ENCODE measurements at regions not wholly inside any gene's neighbourhood (a gene's known extent, or its start where the extent isn't known, plus 50 kb on each side); places are given as distances from the start of the nearest gene placed in this dataset.
"Not testable (repeated sequence)": the region's sequence is repeated elsewhere in the genome, so short reads cannot be mapped to it uniquely, and the experiment has no call there.

DNA sequence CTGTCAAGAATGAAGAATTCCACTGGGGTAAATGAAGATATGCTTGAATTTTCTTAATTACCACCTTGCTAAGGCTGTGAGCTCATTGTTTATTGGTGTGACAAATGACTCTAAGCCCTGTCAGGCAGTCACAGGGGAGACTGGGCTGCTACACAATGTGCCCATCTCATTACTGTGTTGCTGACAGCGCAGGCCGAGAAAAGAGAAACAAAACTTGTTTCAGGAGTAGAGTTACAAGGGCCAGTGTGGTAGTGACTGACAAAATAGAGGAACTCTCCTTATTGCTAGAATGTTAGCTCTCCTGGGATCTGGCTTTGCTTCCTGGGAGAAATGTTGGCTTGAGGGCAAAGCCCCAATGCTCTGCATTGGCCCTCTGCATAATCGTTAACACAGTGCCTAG, 130.4 kb upstream of the CRBN start:
- no peak for DNase-seq

DNA sequence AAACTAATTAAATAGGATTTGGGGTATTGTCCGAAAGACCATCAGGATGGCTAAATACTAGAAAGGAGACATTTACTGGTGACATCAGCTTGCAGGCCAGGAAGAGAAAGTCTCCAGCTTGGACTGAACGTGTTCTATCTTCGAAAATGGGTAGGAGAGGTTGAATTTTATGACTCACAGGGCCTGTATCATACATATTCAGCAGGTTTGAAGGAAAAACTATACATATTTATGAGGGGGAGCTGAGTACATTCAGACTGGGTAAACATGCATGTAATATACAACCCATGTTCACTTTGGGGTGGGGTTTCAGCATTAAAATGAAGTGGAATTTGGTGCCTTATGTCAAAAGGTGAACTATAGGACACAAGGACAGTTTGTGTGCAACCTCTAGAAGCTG, 129.3 kb upstream of the CRBN start:
- DNase-seq: no peak

DNA sequence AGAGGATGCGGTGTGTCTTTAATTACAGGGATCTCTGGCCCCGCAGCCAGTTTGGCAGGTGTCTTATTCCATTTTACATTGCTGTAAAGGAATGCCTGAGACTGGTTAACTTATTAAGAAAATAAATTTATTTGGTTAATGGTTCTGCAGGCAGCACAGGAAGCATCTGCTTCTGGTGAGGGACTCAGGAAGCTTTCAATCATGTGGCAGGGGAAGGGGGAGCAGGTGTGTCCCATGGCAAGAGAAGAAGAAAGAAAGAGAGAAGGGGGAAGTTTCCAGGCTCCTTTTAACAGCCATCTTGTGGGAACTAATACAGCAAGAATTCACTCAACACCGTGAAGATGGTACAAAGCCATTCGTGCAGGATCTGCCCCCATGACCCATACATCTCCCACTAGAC, 128.0 kb upstream of the CRBN start:
- DNase-seq: no peak

DNA sequence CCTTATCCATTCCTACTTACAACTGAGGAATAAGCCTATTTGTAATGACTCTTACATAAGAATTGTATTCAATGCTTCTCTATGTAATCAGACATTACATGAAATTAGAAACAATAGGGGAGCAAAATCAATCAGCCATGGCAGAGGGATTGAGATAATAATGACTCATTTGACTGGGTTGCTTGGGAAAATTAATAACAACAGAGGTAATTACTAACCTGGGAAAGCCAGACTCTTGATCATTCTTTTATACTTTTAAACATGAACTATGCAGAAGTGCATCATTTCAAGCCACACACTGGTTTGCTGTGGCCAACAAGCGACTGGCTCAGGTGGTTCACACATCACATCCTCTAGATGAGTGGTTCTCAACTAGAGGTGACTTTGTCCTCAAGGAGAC, 126.3 kb upstream of the CRBN start:
- DNase-seq: no peak

DNA sequence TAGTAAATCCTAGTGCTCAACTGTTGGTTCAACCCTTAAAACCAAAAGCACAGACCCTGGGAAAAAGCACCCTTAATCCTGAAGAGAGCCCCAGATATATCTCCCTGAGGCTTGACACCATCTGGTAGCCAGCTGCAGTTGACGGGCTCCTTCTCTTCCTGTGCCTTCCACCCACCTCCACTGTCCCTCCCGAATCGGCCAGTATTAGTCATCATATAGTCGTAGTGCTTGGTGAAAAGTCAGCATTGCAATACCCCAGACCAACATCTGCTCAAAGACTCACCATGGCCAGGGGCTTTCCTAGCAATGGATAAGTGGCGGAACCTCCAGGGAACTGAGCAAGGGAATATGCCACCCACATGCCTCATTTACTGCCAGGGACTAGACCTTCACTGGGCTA, 125.6 kb upstream of the CRBN start:
- DNase-seq: no peak

DNA sequence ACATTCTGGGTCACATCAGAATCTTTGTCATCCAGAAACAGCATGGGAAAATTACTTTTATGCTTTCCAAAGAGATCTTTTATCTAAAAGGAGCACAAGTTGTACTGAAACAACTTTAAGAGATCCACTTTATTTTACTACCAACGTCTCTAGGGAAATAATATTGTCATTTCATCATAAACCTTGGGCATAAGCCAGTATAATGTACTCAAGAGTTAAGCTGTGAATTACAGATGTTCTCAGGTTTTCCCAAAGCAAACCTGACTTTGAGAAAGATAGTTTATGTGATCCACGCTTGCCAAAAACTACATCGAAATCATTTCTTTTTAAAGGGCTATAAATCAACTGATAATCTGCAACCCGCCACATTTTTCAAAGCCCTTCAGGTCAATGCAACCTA, 124.1 kb upstream of the CRBN start:
- DNase-seq: no peak

DNA sequence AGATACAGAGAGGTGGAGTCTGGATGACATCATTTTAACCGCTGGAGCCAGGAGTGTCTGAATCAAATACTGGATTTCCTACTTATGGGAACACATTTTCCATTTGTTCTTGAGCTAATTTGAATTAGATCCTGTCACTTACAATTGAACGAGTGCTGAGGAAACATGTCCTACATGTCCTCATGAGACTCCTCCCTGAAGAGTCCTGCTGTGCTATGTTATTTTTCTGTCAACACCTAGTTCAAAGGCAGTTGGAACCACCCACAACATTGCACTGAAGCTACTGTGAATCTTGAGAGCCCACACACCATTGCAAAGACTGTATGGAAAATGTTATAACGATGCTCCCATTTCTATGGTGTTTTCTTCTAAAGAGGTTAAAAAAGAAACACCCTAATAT, 123.5 kb upstream of the CRBN start:
- DNase-seq: no peak

DNA sequence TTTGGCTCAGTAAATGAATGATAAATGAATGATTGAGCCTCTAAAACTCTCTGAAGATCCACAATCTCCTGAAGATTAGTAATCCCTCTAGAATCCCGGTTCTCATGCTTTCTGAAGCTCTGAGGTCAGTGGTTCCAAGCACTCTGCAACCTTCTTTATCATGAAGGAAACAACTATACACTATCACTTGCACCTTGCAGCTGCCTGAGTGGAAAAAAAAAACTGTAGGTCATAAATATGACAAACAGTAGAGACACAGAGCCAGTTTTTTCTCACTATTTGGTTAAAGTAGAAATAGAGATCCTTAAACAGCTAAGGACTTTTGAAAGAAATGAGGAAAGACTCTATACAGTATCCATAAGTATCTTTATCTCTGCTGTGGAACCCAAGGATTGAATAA, 122.0 kb upstream of the CRBN start:
- no peak for DNase-seq

DNA sequence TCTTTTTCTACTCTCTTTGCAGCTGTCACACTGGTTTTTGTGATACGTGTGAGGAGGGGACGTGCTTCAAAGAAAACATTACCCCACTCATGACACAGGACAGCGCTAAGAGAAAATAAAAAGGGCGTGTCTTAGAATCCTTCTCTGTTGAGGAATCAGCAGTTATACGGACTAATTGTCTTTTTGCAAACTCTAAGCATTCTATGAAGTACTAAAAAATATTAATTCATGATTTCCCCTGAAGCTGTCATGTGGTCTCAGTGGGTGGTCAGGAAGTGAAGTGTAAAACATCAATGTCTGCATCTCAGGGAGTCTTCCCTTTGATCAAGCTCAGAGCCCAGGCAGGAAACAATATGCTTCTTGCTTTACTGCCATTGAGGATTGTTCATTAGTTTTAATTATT, 117.5 kb upstream of the CRBN start:
- DNase-seq: no peak

DNA sequence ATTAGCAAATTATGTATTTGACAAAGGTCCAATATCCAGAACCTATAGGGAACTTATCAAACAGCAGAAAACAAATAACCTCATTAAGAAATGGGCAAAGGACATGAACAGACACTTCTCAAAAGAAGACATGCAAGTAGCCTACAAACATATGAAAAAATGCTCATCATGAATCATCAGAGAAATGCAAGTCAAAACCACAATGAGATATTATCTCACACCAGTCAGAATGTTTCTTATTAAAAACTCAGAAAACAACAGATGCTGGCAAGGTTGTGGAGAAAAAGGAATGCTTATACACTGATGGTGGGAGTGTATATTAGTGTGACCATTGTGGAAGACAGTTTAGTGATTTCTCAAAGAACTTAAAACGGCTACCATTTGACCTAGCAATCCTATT, 116.1 kb upstream of the CRBN start:
- DNase-seq: no peak

DNA sequence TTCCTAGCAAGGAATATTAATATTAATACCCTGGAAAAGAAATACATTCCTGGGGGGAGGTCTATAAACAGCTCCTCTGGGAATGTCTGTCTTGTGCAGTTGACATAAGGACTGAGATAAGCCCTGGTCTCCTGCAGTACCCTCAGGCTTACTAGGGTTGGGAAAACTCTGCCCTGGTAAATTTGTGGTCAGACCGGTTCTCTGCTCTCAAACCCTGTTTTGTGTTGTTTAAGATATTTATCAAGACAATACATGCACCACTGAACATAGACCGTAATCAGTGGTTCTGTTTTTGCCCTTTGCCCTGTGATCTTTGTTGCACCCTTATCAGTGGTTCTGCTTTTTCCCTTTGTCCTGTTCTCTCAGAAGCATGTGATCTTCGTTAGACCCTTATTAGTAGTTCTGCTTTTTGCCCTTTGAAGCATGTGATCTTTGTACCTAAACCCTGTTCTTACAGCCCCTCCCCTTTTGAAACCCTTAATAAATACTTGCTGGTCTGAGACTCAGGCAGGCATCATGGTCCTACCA, 112.3 kb upstream of the CRBN start:
- not testable (repeated sequence) for DNase-seq

DNA sequence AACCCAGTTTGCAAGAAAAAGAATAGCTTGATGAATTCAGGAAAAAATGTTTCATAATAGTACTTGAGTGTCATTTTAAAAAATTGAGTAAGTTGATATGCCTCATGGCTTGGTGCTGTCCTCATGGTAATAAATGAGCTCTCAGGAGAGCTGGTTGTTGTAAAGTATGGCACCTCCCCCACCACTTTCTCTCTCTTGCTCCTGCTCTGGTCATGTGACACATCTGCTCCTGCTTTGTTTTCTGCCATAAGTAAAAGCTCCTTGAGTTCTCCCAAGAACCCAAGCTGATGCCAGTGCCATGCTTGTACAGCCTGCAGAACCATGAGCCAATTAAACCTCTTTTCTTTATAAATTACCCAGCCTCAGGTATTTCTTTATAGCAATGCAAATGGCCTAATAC, 108.8 kb upstream of the CRBN start:
- no peak for DNase-seq

DNA sequence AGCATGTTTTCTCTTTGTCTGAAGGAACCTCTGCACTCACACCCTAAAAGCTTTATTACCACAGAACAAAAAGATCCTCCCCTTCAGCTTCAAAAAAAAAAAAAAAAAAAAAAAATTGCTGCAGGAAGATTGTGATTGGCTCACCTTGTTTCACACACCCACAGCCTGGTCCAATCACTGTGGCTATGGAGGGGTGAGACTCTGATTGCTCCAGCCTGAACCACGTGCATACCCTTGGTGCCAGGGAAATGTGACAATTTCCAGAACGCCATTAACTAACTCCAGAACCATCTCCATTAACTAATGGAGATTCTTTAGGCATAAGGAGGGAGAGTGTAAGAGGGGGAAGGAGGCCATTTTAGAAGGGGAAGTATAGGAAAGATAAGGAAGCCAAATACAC, 106.5 kb upstream of the CRBN start:
- DNase-seq: no peak

DNA sequence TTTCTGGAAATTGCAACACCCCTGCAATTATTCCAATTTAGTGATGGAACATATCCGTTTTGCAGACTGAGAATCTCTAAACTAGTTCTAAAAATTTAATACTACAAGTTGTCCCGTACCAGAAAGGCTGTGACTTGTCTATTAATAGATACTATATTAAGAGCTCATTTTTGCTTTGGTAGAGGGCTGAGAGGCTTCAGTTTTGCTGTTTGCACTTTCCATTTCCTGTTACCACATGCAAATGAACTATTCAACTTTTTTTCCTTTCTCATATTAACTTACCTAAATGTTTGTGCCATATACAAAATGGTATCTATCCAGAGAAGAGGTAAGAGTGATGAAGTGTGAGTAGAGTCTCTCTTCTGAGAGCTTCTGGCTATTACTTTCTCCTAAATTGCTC, 101.5 kb upstream of the CRBN start:
- no peak for DNase-seq

DNA sequence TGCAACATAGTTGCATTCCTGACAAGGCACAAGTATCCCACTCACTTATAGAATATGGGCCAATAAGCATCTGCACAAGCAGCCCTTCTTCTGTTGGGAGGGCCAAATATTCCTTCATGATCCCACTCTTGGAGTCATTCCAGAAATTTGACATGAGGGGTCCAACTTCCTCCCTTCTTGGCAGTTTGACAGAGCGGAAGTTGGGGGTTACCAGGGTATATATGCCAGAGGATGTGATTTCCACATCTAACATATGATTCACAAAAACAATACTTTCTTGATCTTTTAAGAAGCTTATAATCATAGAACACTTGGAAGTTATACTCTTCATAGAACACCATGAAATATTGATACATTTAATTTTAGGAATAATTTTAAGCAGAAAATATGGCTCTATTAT, 100.9 kb upstream of the CRBN start:
- no peak for DNase-seq

DNA sequence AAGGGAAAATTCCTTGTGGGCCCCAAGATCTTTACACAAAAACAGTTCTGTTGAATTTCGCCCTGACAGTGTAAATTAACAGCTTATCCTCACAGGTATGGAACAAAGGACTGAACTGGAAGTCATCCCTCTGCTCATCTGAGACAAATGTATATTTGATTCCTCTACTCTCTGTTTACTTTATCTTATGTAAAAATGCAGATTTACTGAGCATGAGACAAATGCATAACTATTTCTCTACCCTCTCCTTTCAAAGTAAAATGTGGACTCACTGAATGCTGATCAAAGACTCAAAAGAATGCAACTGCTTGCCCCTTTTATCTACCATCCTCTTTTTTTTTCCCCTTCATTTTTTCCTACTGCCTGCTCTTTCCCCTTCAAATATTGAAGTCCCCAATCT, 98.6 kb upstream of the CRBN start:
- no peak for DNase-seq

DNA sequence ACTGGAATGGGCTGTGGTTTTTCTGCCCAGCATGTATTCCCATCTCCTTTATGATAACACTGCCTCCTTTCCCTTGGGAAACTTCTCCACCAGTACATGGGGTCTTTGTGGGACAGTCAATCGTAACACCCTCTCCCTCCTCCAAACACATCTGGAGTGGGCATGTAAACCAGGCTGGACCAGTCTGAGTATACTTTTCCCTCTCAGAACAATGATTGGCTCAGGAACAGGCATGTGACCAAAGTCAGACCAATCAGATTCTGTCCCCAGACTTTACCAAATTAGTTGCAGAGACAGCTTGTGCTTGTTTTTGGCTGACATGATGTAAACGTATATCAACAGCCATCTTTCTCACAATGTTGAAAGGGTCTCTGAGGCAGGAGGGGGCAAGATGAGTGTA, 97.1 kb upstream of the CRBN start:
- DNase-seq: no peak

DNA sequence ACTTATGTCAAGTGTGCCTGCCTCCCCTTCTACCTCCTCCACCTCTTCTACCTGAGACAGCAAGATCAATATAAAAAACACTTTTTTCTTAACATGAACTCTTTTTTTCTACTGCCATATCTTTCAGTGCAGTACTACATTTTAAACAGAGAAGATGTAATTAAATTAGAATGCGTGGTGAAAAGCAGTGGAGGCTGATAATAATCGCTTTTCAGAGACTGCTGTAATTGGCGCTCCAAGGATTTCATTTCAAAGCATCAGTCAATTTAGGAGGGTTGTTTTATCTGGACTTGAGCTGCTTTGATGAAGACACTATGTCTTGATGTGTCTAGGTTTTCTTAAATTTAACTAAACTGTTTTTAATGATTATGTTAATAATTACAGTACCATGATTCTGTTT, 85.3 kb upstream of the CRBN start:
- no peak for DNase-seq

DNA sequence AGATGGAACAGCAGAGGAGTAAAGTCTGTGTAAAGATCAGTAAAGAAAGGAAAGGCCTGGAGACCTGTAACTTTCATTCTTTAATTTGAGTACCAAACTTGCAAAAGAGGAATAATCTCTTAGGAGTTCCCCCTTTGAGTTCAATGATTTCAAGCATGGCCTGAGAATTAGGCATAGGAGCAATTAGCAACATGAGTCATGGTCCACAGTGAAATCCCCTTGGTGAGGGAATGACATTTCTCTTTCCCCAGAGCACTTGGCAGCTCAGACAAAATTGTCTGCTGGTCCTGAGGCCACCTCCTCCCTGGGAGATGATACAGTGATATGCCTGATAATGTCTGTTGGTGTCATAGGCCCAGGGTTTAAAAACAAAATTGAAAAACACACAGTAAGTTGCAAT, 81.4 kb upstream of the CRBN start:
- DNase-seq: no peak

DNA sequence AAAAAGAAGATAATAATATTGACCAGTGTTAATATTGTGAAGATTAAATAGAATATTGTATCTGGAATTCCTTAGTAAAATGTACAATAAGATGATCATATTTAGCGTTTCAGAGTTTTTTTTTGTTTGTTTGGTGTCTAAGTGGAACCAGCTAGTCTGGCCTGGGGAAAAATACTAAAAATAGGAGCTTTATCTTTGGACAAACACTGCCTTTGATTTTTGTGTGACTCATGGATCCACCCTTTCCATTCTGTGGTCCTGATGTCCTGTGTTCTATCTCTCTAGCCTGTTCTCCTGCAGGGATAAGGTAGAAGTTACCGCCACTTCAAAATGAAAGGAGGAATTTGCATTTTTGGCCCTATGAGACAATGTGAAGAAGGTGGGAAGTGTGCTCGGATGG, 79.7 kb upstream of the CRBN start:
- DNase-seq: no peak

DNA sequence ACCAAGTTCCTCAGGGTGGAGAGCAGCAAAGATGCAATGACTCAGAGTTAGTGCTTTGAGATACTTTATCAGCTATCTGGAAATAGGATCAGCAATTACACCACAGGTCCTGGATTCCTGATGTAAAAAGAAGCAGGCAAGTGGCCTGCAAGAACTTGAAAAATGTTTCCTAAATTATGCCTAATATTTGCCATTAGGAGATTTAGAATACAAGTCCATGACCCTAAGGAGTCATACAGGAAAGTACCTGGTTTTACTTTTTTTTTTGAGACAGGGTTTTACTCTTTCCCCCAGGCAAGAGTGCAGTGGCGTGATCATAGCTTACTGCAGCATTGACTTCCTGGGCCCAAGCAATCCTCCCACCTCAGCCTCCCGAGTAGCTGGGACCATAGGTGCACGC, 78.8 kb upstream of the CRBN start:
- no peak for DNase-seq

DNA sequence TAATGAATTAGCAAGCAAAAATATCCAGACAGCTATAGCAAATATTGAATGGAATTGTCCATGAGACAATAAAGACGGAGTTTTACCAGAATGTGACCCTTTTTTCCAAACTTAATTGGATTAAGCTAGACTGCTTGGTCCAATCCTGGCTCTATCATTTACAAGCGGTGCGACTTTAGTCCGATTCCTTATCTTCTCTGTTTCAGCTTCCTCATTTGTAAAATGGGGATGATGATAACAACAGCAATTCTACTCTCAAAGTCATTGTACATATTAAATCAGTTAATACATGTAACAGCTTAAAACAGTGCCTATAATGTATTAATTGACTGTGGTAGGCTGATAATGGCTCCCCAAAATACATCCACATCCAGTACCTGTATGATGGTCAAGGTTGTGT, 62.1 kb upstream of the CRBN start:
- DNase-seq: no peak

DNA sequence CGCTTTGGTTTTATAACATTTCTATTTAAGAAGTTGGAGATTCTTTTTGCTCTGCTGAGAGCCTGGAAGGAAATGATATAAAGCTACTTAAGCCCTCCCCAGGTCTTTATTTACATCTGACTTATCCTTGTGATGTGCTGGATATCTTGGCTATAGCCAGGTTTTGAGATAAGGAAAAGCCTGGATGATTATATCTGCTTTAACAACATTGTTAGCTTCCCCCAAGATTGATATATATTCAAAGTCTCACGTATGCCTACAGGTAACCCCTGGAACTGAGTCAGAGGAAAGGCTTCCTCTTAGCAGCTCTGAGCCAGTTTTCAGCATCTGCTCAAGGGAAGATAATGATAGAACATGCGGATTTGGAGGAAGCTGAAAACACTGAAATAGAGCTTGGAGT, 61.5 kb upstream of the CRBN start:
- DNase-seq: no peak

DNA sequence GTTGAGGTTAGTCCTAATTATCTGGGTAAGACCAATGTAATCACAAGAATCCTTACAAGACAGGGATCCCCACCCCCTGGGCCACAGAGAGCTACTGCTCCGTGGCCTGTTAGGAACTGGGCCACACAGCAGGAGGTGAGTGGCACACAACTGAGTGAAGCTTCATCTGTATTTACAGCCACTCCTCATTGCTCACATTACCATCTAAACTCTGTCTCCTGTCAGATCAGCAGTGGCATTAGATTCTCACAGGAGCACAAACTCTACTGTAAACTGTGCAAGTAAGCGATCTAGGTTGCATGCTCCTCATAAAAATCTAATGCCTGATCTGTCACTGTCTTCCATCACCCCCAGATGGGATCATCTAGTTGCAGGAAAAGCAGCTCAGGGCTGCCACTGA, 58.5 kb upstream of the CRBN start:
- DNase-seq: no peak

DNA sequence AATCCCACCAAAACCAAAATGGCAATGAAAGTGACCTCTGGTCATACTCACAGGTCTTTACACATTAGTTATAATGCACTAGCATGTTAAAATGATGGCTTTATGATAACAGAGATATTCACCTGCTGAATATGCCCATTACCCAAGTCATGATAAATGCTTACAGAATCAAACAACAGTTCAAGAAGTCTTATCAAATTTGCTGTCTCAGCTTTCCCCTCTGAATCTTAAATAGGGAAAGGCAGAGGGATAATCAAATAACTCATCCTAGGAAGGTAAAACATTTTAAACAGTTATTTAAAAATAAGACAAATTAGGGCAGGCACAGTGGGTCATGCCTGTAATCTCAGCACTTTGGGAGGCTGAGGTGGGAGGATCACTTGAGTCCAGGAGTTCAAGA, 52.8 kb upstream of the CRBN start:
- no peak for DNase-seq
